ENCODE measurements at regions not wholly inside any gene's neighbourhood (a gene's known extent, or its start where the extent isn't known, plus 50 kb on each side); places are given as distances from the start of the nearest gene placed in this dataset.

GRCh38 chr22:49300951-49301397, 526.7 kb downstream of the BRD1 start:
- no peak overlapping the region for H3K4me2 ChIP-seq
- H3K27ac Mint-ChIP-seq: no peak overlapping the region
- no peak for DNase-seq (ENCODE audit: low spot score)

GRCh38 chr22:49300241-49300640, 527.4 kb downstream of the BRD1 start:
- no peaks in the 10 kb centered on the region for H3K4me1 ChIP-seq (ENCODE audit: insufficient read depth)
- no peak overlapping the region for H3K27ac Mint-ChIP-seq
- no peak overlapping the region for H2AFZ ChIP-seq
- H3F3A ChIP-seq (replicated peaks; ENCODE audit: low read depth): no peaks in the 10 kb centered on the region
- H3K27me3 Mint-ChIP-seq (ENCODE audit: insufficient read depth, low read depth, poor library complexity): peaks cover 12% of the 10 kb centered on the region
- H3K27me3 ChIP-seq (ENCODE audit: insufficient read depth): no peaks in the 10 kb centered on the region
- no peak overlapping the region for H3K4me2 ChIP-seq
- no peaks in the 10 kb centered on the region; the same call in 1 of the 3 replicates for H3K9me3 Mint-ChIP-seq
- H3K4me3 ChIP-seq: no peak overlapping the region
- H3K27ac ChIP-seq (ENCODE audit: low read depth): no peak overlapping the region
- H3K9me2 ChIP-seq (ENCODE audit: insufficient read depth): no peaks in the 10 kb centered on the region
- H3K4me3 Mint-ChIP-seq: no peak overlapping the region
- no peak for DNase-seq (ENCODE audit: low spot score)
- no peaks in the 10 kb centered on the region for H3K4me1 Mint-ChIP-seq
- TF ChIP-seq CREB1 (CRISPR knock-in tag; IDR thresholded peaks at IDR 0.05; ENCODE audit: low read depth) (no peak), EZH2 (IDR thresholded peaks at IDR 0.05; ENCODE audit: low read depth, unreplicated experiment) (no peak), EZH2phosphoT487 (IDR thresholded peaks at IDR 0.05; ENCODE audit: unreplicated experiment) (no peak), NANOG (IDR thresholded peaks at IDR 0.05; ENCODE audit: borderline replicate concordance) (no peak), POLR2AphosphoS5 (IDR thresholded peaks at IDR 0.05; ENCODE audit: low read depth) (no peak), REST (IDR thresholded peaks at IDR 0.05; ENCODE audit: unreplicated experiment) (no peak), JUNB (IDR thresholded peaks at IDR 0.05; ENCODE audit: unreplicated experiment) (no peak), ZNF114 (CRISPR knock-in tag; IDR thresholded peaks at IDR 0.05) (no peak), ZNF331 (CRISPR knock-in tag; IDR thresholded peaks at IDR 0.05; ENCODE audit: low read depth) (no peak), ZNF462 (CRISPR knock-in tag; IDR thresholded peaks at IDR 0.05) (no peak), CTCF (conservative IDR thresholded peaks at IDR 0.05; ENCODE audit: low read depth in 2 of 2) (no peak)
- no peak for ATAC-seq
- no peaks in the 10 kb centered on the region for H3K79me2 ChIP-seq (replicated peaks; ENCODE audit: insufficient read depth)
- no peaks in the 10 kb centered on the region for H3K36me3 ChIP-seq (ENCODE audit: insufficient read depth)
- H4K20me1 ChIP-seq (replicated peaks; ENCODE audit: insufficient read depth): no peaks in the 10 kb centered on the region
- H3K36me3 Mint-ChIP-seq (ENCODE audit: low read depth): no peaks in the 10 kb centered on the region; the same call in 2 of the 3 replicates

More at GRCh38 chr22:49300951-49301397, 526.7 kb downstream of the BRD1 start:
- Histone ChIP-seq H3K36me3 (ENCODE audit: insufficient read depth) (no peaks in the 10 kb centered on the region), H3K27ac (ENCODE audit: low read depth) (no peak overlapping the region), H3K4me1 (ENCODE audit: insufficient read depth) (no peaks in the 10 kb centered on the region), H3K9me2 (ENCODE audit: insufficient read depth) (no peaks in the 10 kb centered on the region), H3F3A (replicated peaks; ENCODE audit: low read depth) (no peaks in the 10 kb centered on the region), H3K27me3 (ENCODE audit: insufficient read depth) (no peaks in the 10 kb centered on the region), H3K79me2 (replicated peaks; ENCODE audit: insufficient read depth) (no peaks in the 10 kb centered on the region), H2AFZ (no peak overlapping the region), H4K20me1 (replicated peaks; ENCODE audit: insufficient read depth) (no peaks in the 10 kb centered on the region), H3K4me3 (no peak overlapping the region)
- Mint-ChIP-seq H3K4me1 (no peaks in the 10 kb centered on the region), H3K27me3 (ENCODE audit: insufficient read depth, low read depth, poor library complexity) (peaks cover 13% of the 10 kb centered on the region), H3K36me3 (ENCODE audit: low read depth) (no peaks in the 10 kb centered on the region), H3K9me3 (no peaks in the 10 kb centered on the region; the same call in 1 of the 3 replicates), H3K4me3 (no peak overlapping the region)
- no peak for TF ChIP-seq JUNB (IDR thresholded peaks at IDR 0.05; ENCODE audit: unreplicated experiment)
- no peak for TF ChIP-seq STAT1 (IDR thresholded peaks at IDR 0.05; ENCODE audit: unreplicated experiment)
- no peak for ATAC-seq

All from GM23338 (cell line).